SHP77 treated with DMSO at 0.1 percent for 48 hours (cell line): ENCODE measurements at regions not wholly inside any gene's neighbourhood (a gene's known extent, or its start where the extent isn't known, plus 50 kb on each side); places are given as distances from the start of the nearest gene placed in this dataset.

Experiments
- DNase-seq: peaks from one replicate; lab custom pipeline; 2025; lab: John Stamatoyannopoulos, UW

GRCh38 chr12:127888943-127889719 lies 377.8 kb upstream of the TMEM132C start:
- DNase-seq, result no peak

- DNase-seq, result no peak
Measured at GRCh38 chr12:127893895-127894609, 372.9 kb upstream of the TMEM132C start.

- no peak for DNase-seq
Measured at GRCh38 chr12:127896661-127897060, 370.3 kb upstream of the TMEM132C start.

- DNase-seq, result no peak
Measured at GRCh38 chr12:127898616-127899015, 368.4 kb upstream of the TMEM132C start.

- no peak for DNase-seq
Measured at GRCh38 chr12:127899971-127900370, 367.0 kb upstream of the TMEM132C start.

GRCh38 chr12:127900386-127900785 lies 366.6 kb upstream of the TMEM132C start:
- DNase-seq, result no peak

GRCh38 chr12:127903146-127903545 lies 363.8 kb upstream of the TMEM132C start:
- DNase-seq, result no peak

- no peak for DNase-seq
Measured at GRCh38 chr12:127909041-127909440, 357.9 kb upstream of the TMEM132C start.

- no peak for DNase-seq
Measured at GRCh38 chr12:127911291-127911690, 355.7 kb upstream of the TMEM132C start.

- no peak for DNase-seq
Measured at GRCh38 chr12:127912035-127912665, 354.8 kb upstream of the TMEM132C start.

GRCh38 chr12:127923501-127923900 lies 343.5 kb upstream of the TMEM132C start:
- DNase-seq, result no peak

- peak; percentile 27 for DNase-seq
Measured at GRCh38 chr12:127925971-127926370, 341.0 kb upstream of the TMEM132C start.

- no peak for DNase-seq
Measured at GRCh38 chr12:127928178-127928577, 338.8 kb upstream of the TMEM132C start.

- DNase-seq, result no peak
Measured at GRCh38 chr12:127928615-127929571, 338.1 kb upstream of the TMEM132C start.

- DNase-seq, result no peak
Measured at GRCh38 chr12:127930122-127930521, 336.8 kb upstream of the TMEM132C start.

- DNase-seq, result no peak
Measured at GRCh38 chr12:127934409-127934808, 332.6 kb upstream of the TMEM132C start.

- no peak for DNase-seq
Measured at GRCh38 chr12:127936463-127936862, 330.5 kb upstream of the TMEM132C start.

- DNase-seq, result no peak
Measured at GRCh38 chr12:127941332-127941731, 325.6 kb upstream of the TMEM132C start.

- no peak for DNase-seq
Measured at GRCh38 chr12:127942981-127943380, 324.0 kb upstream of the TMEM132C start.

- no peak for DNase-seq
Measured at GRCh38 chr12:127943481-127944210, 323.3 kb upstream of the TMEM132C start.
